NCI-H1436 (cell line): ENCODE measurements at regions not wholly inside any gene's neighbourhood (a gene's known extent, or its start where the extent isn't known, plus 50 kb on each side); places are given as distances from the start of the nearest gene placed in this dataset.
"Not testable (repeated sequence)": the region's sequence is repeated elsewhere in the genome, so short reads cannot be mapped to it uniquely, and the experiment has no call there.

Experiments
- DNase-seq: peaks from one replicate; lab custom pipeline; 2025; lab: John Stamatoyannopoulos, UW

DNA sequence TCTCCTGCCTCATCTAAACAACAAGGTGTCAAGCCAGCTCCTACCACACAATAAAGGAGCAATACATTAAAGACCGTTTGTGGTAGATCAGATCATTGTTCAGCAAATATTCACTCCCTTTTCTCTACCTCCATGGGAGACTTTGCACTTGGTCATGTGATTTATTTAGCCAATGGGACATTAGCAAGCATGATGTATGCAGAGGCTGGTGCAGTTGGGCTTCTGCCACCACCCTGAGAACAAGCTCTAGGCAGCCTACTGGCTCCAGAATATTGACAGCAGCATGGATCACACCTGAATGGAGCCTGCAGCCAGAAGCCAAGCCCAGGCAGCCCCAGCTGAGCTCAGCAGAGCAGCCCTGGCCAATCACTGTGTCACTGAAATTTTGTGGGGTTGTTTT lies 99.4 kb upstream of the UBE2E2 start:
- no peak for DNase-seq

DNA sequence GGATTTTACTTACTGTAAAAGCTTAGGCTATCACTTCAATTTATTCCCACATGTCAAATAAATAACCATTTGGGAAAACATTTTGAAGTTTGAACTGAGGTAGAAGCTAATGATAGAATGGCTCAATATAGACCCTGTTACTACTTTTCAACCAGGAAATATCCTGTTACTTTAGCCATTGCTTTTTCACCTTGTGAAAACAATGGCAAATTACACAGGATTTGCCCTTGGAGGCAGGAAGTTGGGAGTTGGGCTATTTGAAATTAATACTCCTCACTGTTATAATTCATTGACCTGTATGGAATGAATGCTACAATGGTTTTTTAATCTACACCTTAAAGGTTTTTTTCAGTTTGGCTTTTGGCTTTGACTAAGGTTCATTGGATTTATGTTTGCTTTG lies 98.1 kb upstream of the UBE2E2 start:
- no peak for DNase-seq

DNA sequence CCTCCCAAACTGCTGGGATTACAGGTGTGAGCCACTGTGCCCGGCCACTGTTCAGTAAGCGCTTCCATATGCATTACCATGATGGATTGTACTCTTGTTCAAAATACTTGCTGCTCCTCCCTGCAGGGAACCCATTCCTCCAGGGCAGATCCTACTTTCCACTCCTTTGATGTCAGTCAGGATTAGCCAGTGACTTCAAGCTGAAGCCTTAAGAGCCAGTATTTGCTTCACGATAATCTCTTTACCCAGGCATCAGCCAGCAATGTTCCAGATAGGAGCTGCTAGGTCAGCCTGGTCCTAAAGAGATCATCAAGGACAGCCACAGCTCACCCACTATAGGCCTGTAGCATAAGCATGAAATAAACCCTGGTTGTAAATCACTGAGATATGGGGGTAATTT lies 96.5 kb upstream of the UBE2E2 start:
- DNase-seq = no peak

DNA sequence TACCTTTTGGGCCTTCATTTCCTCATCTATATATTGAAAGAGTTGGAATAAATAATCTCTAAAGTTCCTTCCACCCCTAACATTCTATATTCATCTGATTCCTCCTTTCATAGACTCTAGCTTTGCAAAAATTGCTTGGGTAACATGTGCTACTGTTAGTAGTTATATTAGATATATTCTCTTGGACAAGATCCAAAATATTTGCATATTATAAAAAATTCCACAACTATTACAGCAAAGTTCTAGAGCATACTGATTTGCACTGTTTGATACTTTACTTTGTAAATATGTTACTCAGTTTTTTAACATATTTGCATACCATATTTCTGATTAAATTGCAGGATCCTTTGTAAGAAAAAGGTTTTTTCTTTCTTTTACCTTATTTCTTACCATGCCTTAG lies 95.9 kb upstream of the UBE2E2 start:
- no peak for DNase-seq

DNA sequence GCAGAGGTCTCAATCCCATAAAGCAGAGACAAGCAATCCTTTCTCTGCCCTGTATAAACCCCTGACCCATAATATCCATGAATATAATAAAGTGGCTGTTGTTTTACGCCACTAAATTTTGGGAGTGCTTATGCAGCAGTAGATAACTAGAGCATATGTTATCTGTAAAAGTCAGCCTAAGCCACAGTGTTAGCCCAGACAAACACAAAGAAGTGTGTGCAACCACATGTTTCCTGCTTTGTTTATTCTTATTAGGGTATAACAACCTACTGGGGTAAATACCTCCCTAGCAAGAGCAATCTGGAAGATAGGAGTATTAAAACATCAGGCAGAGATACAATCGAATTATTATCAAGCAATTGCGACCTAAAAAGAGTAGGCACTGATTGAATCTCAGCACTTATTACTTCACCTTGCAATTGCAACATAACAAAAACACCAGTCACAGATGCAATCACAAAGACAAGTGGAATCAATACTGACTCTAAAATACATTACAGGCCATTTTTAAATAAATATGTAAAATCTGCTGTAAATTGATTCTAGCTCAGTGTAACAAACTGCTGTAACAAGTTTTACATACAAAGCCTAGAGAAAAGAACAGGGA lies 94.6 kb upstream of the UBE2E2 start:
- no peak for DNase-seq

DNA sequence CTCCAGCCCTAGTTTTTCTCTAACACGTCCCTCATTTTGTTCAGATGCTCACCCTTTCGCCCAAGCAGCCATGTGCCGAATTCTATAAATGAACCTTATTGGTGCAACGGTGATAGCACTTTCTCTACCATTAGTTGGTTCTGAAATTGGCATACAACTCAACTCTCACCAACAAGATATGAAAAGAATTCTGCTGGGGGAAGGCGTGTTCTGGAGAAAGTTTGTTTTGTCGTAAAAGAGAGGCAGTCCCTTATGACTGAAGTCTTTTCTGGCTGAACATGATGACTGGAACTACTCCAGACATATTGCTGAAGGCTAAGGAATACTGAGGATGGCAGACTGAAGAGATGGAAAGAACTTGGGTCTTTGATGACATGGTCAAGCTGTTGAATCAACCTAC lies 91.8 kb upstream of the UBE2E2 start:
- DNase-seq = no peak

DNA sequence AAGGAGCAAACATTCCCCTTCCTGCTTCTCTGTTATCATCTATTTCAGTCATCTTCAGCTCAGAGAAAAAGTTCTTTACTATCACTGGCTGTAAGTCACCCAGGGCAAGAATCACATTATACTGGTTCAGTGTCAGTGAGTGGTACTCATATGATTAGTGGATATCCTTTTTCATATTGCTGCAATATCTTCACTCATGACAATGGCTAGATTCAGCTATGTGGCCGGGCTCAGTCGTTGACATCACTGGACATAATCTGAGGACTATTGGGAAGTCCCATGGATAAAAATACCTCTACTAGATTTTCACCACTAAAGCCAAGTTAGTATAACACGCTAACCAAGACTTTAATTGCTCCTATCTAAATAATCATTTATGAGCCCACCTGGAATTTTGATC lies 91.3 kb upstream of the UBE2E2 start:
- no peak for DNase-seq

DNA sequence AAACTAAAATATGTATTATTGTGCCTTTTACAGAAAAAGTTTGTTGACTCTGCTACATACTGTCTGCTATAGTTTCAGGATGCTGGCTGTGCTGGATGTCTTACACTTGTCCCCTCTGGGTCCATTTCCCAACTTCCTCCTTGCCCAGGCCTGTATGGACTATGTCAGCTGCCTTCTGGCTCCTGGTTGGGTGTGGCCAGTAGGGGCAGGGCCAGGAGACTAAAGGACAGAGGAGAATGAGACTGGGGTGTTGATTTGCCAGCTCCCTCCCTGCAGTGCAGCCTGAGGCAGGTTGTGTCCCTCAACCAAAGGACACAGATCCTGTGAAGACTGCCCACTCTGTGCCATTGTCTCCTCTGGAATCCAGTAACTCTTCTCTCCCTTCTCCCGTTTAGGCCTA lies 90.6 kb upstream of the UBE2E2 start:
- no peak for DNase-seq

DNA sequence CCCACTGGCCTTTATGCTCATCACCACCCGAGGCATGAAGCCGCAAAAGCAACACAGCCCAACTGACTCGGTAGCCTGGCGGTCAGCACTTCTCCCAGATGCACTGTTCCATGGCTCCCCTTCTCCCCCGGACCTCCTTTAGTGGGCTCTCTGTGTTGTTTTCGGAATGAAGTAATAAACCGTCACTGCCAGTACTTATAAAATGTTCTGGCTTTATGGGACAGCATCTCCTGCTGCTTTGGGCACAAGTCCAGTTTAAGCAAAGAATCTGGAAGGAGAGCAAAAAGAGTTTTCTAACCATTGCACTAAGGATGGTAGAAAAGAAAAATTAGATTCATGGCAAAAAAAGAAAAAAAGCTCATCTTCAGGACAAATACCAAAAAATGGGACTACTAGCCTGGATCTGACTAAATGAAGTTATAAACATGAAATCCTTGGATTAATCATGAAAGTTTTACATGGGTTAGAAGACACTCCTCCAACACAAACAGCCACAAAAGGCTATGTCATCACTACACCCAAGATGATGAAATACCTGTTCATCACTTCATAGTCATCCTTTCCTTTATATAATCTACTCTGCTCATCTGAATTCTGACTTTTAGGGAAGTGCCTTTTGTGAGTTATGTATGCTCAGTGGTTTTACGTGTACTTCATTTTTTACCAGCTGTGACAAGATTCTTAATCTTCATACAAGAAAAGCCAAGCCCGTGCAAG lies 89.5 kb upstream of the UBE2E2 start:
- DNase-seq = no peak

DNA sequence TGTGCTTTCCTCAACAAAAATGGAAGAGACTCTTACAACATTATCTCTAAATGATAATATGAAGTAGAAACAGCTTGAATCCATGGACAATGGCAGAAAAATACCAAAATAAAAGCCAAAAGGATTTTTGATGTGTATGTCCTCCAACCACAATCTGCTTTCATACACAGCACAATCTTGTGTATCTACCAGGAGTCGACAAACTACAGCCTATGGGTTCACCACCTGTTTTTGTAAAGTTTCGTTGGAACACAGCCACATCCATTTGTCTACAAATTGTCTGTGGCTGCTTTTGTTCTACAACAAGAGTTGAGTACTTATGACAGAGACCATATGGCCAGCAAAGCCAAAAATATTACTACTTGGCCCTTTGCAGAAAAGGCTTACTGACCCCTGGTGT lies 88.7 kb upstream of the UBE2E2 start:
- no peak for DNase-seq

DNA sequence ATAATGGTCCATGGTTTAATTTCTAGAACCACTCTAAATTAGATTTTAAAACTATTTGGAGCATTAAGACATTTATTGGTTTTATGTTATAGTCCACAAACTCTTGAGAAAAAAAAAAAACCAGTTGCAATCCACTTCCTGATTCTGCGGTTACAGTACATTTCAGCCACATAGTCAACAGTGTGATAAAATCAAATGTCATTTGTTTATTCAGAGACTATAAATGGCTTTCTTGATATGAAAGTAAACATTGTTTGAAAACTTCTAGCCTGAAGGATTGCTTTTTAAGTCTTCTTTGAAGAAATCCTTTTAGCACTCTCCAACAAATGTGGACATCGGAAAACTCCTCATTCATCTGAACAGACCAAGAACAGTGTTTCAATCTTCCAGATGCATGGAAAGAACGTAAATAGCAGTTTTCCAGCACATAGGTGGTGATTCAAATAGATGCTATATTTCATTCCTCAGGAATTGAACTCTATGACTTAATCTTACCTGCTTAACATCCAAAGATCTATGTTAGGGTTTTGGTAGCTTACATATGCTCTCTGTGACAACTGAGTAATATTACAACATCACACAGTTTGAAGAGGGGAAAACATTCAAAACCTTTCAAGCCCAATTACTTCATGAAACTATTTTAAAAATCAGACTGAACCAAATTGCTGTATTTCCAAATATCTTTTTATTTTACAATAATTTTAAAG lies 87.8 kb upstream of the UBE2E2 start:
- no peak for DNase-seq

DNA sequence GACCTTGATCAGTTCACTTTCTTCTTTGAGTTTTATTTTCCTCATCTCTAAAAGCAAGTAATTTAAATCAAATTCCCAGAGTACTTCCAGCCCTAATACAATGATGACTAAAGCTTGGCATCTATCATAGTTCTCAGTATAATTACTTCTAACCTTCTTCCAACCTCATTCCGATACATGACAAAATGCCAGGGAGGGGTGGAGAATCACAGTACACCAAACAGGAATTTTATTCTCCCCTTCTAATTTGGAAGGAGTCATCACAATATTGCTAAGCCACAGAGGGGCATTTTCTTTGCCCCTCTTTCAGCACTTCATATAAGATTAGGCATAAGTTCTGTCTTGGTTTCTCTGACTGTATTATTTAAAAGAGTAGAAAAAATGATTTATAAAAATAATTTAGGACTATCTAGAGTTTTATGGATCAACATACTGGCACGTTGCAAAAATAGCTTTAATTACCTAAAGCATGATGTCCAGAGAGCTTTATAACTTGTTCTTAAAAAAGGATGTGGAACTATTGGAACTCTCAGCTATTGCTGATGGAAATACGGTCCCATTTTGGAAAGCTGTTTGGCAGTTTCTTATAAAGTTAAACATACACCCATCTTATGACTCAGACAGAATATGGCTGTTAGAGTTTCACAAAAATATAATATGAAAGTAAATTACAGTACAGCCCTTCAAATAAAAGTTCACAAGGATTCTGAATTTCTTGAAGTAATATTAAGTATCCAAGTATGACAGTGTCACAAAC lies 86.9 kb upstream of the UBE2E2 start:
- no peak for DNase-seq

DNA sequence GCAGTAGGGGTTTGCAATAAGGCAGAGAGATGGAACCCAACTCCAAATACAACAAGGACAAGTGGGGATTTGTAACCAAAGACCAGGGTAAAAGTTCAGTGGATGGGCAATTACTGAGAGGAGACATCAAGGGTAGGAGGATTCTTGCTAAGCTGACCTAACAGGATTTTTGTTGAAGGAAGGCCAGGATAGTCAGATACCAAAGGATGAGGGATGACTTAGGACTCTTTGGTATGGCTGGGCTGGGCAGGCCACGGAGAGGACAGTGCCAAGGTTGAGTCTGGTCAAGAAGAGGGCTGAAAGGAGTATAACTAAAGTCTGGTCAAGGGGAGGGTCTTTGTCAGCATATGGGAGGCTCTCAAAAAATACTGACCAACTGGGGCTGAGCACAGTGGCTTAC lies 85.3 kb upstream of the UBE2E2 start:
- no peak for DNase-seq

DNA sequence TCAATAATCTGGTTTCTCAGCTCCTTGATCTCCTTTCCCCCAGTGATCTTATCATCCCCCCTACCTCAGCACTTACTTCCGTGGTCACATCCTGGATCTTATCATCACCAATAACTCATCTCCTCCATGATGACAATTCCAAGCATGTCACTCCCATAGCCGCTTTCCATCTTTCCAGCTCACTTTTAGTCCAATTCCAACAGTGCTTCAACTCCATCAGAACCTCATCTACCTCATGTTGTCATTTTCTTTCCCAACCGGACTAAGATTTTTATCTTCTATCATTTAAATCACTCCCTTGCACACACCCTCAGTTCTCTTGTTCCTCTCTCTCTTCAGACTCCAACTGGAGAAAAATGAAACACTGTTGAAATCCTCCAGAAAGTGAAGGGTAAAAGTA lies 75.9 kb upstream of the UBE2E2 start:
- DNase-seq = no peak

DNA sequence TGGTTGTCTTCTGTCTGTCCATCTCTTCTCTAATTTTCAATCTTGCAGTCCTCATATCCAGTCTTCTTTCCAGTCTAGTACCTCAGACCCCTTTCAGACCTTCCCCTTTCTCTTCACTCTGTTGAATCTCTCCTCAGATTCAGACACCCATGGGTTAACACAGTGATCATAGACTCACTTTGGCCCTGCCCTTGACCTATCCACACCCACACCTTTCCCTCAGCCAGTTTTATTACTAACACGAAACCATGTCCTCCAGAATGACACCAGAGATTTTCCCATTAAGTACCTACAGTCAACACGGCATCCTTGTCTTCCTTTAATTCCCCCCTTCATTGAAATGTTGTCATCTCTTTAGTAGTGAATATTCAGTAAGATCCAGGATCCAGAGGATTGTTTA lies 74.5 kb upstream of the UBE2E2 start:
- no peak for DNase-seq

DNA sequence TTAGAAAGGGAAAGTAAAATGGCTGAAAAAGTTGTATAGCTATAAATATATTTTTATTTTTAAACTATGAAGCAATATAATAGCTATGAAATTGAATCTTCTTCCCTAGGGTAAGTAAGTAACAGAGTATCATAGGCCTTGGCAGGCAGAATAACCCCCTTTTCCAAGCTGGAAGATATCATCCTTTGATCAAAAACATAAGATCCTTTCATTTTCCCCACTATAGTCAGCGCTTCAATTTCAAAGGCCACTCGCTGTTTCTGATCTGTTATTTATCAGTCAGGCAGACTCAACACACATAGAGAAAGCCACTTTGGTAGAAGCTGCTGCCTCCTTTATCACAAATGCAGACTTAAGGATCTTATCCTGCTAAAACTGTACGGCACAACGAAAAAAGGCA lies 74.0 kb upstream of the UBE2E2 start:
- no peak for DNase-seq

DNA sequence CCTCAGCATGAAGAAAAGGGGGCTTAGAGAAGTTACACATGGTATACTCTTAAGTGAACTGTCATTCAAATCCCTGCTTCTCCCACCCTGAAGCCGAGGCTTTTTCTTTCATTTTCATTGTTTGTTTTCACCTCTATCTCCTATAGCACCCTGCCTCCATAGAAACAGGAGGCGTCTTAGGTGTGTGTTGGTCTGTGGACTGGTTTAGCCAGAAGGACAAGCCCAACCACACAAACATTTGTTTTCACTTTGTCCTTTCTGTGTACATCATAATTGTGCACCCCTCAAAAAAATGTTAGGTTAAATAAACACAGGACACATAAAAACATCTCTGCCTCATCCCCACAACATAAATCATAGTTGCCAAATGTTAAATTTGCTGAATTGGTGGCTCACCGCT lies 73.3 kb upstream of the UBE2E2 start:
- no peak for DNase-seq

DNA sequence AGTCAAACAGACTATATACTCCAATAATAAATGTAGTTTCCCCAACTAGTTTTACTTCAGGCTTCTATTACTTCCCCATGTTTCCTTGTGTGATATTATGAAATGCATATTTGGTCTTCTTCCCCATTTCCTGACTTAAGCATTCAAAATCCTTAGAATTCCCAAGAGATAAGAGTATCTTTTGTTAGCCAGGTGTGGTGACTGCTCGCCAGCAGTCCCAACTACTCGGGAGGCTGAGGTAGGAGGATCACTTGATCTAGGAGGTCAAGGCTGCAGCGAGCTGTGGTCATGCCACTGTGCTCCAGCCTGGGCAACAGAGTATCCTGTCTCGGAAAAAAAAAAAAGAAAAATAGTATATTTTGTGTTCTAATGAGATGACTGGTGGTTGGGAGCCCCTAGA lies 72.7 kb upstream of the UBE2E2 start:
- DNase-seq = no peak

DNA sequence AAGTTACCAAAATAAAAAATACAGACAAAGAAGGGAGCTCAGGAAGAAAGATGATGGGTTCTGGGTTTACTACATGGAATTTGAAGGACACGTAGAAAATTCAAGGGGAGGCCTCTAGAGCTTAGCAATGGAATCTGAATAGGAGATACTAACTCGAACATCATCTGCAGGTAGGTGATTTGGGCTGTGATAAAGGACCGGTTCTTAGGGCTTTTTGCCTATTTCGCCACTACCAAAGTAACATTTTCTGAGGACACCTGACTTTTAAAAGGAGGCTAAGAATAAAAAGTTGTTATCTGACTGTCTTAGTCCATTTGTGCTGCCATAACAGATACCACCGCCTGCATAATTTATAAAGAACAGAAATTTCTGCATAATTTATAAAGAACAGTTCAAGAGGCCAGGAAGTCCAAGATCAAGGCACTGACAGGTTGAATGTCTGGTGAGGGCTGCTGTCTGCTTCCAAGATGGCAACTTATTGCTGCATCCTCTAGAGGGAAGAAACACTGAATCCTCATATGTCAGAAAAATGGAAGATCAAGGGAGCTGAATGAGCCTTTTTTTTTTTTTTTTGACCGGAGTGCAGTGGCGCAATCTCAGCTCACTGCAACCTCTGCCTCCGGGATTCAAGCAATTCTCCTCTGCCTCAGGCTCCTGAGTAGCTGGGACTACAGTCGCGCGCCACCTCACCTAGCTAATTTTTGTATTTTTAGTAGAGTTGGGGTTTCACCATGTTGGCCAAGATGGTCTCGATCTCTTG lies 67.9 kb upstream of the UBE2E2 start:
- DNase-seq = no peak

DNA sequence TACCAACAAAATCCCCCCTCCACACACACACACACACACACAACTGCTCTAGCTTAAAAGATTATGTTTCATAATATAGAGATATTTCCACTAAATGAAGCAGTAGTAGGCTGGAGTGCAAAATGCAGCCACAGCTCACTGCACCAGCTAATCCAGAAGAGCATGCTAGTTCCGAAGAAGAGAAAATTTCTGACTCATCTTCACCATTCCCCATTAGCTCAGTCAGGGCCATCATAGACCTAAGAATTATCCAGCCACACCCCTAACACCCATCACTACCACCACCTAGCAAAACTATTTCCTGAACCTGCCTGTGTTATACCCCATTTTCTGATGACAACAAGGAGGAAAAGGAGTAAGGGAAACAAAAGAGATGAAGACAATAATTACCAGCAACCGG lies 67.1 kb upstream of the UBE2E2 start:
- no peak for DNase-seq

DNA sequence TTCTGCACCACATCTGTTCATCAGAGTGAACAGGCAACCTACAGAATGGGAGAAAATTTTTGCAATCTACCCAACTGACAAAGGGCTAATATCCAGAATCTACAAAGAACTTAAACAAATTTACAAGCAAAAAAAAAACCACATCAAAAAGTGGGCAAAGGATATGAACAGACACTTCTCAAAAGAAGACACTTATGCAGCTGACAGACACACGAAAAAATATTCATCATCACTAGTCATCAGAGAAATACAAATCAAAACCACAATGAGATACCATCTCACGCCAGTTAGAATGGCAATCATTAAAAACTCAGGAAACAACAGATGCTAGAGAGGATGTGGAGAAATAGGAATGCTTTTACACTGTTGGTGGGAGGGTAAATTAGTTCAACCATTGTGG lies 59.1 kb upstream of the UBE2E2 start:
- not testable (repeated sequence) for DNase-seq

DNA sequence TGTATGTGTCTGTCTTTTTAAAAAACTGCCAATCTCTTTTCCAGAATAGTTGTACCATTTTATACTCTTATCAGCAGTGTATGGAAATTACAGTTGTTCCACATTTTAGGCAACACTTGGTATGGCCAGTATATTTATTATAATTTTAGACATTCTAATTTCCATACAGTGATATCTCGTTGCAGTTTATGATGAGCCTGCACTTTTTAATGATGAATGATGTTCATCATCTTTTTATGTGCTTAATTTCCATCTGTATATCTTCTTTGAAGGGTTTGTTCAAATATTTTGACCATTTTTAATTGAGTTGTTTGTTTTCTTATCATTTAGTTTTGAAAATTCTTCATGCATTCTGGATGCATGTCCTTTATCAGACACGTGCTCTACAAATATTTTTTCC lies 57.0 kb upstream of the UBE2E2 start:
- DNase-seq = no peak
